Neuronal stem cell (in vitro differentiated cells): ENCODE measurements at regions not wholly inside any gene's neighbourhood (a gene's known extent, or its start where the extent isn't known, plus 50 kb on each side); places are given as distances from the start of the nearest gene placed in this dataset.

Experiments
- DNase-seq: peaks from one replicate; pipeline ENCODE4 v3.0.0-alpha.2; 2013; ENCODE audit warnings: low spot score
- H2AFZ ChIP-seq: one replicate; pipeline ENCODE4 v1.6.1; 2013; ENCODE audit warnings: mild to moderate bottlenecking, low read length, inconsistent platforms
- H2AK5ac ChIP-seq: 2 replicates; pipeline ENCODE4 v1.6.1; 2013; ENCODE audit warnings: low read depth, mild to moderate bottlenecking, inconsistent platforms, low read length, moderate library complexity, mixed read lengths
- H2BK120ac ChIP-seq: 2 replicates; pipeline ENCODE4 v1.6.1; 2013; ENCODE audit warnings: low read depth, mild to moderate bottlenecking, inconsistent platforms, low read length, moderate library complexity, mixed read lengths
- H2BK12ac ChIP-seq: one replicate; pipeline ENCODE4 v1.6.1; 2013; ENCODE audit warnings: low read length, inconsistent platforms
- H2BK15ac ChIP-seq: 2 replicates; pipeline ENCODE4 v1.6.1; 2013; ENCODE audit warnings: mild to moderate bottlenecking, low read length, inconsistent platforms, mixed read lengths
- H2BK5ac ChIP-seq: one replicate; pipeline ENCODE4 v1.6.1; 2013; ENCODE audit warnings: inconsistent platforms, mild to moderate bottlenecking, low read length, moderate library complexity
- H3K14ac ChIP-seq: one replicate; pipeline ENCODE4 v1.6.1; 2013; ENCODE audit warnings: low read length, inconsistent platforms
- H3K18ac ChIP-seq: 2 replicates; pipeline ENCODE4 v1.6.1; 2013; ENCODE audit warnings: low read length, inconsistent platforms
- H3K23ac ChIP-seq: 2 replicates; pipeline ENCODE4 v1.6.1; 2013; ENCODE audit warnings: low read depth, mild to moderate bottlenecking, mixed read lengths, low read length, inconsistent platforms; ENCODE audit not compliant: poor library complexity
- H3K27ac ChIP-seq: replicated peaks from 3 replicates; pipeline ENCODE4 v1.5.1; 2013; ENCODE audit warnings: low read length, inconsistent platforms
- H3K27me3 ChIP-seq, 3 experiments: 2 replicates each; pipeline ENCODE4 v1.6.1; 2013; ENCODE audit warnings: low read length in 3 of 3, mild to moderate bottlenecking in 2 of 3, inconsistent platforms in 1 of 3, low read depth in 1 of 3, mixed read lengths in 1 of 3, moderate library complexity in 1 of 3; ENCODE audit not compliant: control insufficient read depth in 3 of 3, insufficient read depth in 3 of 3
- H3K36me3 ChIP-seq, 2 donors: replicated peaks in 1 of 2; 2 replicates each; pipeline ENCODE4 v1.6.1; 2013; ENCODE audit warnings: low read length in 2 of 2; ENCODE audit not compliant: control insufficient read depth in 2 of 2, insufficient read depth in 2 of 2
- H3K4ac ChIP-seq: 2 replicates; pipeline ENCODE4 v1.6.1; 2013; ENCODE audit warnings: inconsistent platforms, mild to moderate bottlenecking, low read length, moderate library complexity
- H3K4me1 ChIP-seq, 2 donors: 1 replicate in 1 of 2; 2 replicates in 1 of 2; pipeline ENCODE4 v1.6.1; 2013; ENCODE audit warnings: low read length in 2 of 2, low read depth in 1 of 2; ENCODE audit not compliant: control insufficient read depth in 2 of 2, insufficient read depth in 1 of 2
- H3K4me2 ChIP-seq: one replicate; pipeline ENCODE4 v1.6.1; 2013; ENCODE audit warnings: mild to moderate bottlenecking, low read length, inconsistent platforms; ENCODE audit not compliant: insufficient read depth, poor library complexity, severe bottlenecking
- H3K4me3 ChIP-seq, 2 donors: 2 replicates each; pipeline ENCODE4 v1.5.1; 2013; ENCODE audit warnings: low read length in 2 of 2, mild to moderate bottlenecking in 2 of 2, inconsistent platforms in 1 of 2, moderate library complexity in 1 of 2
- H3K79me1 ChIP-seq: one replicate; pipeline ENCODE4 v1.6.1; 2013; ENCODE audit warnings: low read depth, mild to moderate bottlenecking, inconsistent platforms, low read length, moderate library complexity
- H3K9ac ChIP-seq: one replicate; pipeline ENCODE4 v1.6.1; 2013; ENCODE audit warnings: mild to moderate bottlenecking, low read depth, low read length, inconsistent platforms; ENCODE audit not compliant: poor library complexity
- H3K9me3 ChIP-seq, 2 donors: replicated peaks in 1 of 2; 2 replicates each; pipeline versions ENCODE3 to v1.6.1; 2013; ENCODE audit warnings: low read length in 2 of 2, mild to moderate bottlenecking in 2 of 2, inconsistent platforms in 1 of 2, low read depth in 1 of 2, mixed read lengths in 1 of 2, moderate library complexity in 1 of 2; ENCODE audit not compliant: control insufficient read depth in 2 of 2, insufficient read depth in 1 of 2
- H4K8ac ChIP-seq: one replicate; pipeline ENCODE4 v1.6.1; 2013; ENCODE audit warnings: low read depth, mild to moderate bottlenecking, inconsistent platforms, low read length, moderate library complexity
- H4K91ac ChIP-seq: one replicate; pipeline ENCODE4 v1.6.1; 2013; ENCODE audit warnings: low read length, low read depth, mild to moderate bottlenecking, inconsistent platforms; ENCODE audit not compliant: poor library complexity
- WGBS, 2 donors: extraction: QIAGEN DNeasy Blood & Tissue Kit; methylation state at CpG; one replicate each; pipeline ENCODE4 v1.1.7; 2013; ENCODE audit warnings: missing lambda C conversion rate in 2 of 2, mixed read lengths in 1 of 2; ENCODE audit not compliant: insufficient read length in 2 of 2, insufficient replicate concordance in 1 of 2; ENCODE audit errors: extremely low coverage in 2 of 2; 5-methylcytosine and 5-hydroxymethylcytosine counted together

DNA sequence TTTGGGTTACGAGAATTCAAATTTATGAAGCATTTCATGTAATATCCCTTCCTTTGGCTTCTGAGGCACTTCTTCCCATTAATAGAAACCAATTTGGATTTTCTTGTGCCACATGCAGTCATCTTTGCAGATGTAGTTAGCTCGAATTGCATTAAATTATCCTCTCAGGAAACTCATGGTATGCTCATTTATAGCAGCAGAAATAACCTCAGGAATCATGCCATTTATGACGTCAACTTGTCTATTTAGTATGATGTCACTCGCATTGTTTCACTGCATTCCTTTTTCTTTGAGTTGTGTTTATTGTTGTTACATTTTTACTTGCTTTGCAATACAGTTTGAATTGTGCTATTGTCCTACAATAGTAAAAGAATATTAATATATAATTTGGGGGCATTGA lies 163.8 kb downstream of the RBM43 start:
- H2BK12ac ChIP-seq = no peak overlapping the region
- H3K14ac ChIP-seq = no peak overlapping the region
- no peak overlapping the region for H2AK5ac ChIP-seq
- H3K4me2 ChIP-seq = no peak overlapping the region
- no peaks in the 10 kb centered on the region for H3K79me1 ChIP-seq
- no peak overlapping the region for H2BK15ac ChIP-seq
- H4K91ac ChIP-seq = no peak overlapping the region
- no peaks in the 10 kb centered on the region for H3K27me3 ChIP-seq
- H3K9me3 ChIP-seq = no peaks in the 10 kb centered on the region
- no peak overlapping the region for H2BK5ac ChIP-seq
- H3K27ac ChIP-seq = no peak overlapping the region
- H3K23ac ChIP-seq = no peak overlapping the region
- WGBS, 2 donors = no CpG with 5 or more reads among the region's 4 CpGs
- no peak overlapping the region for H2AFZ ChIP-seq
- H4K8ac ChIP-seq = no peak overlapping the region
- H3K4ac ChIP-seq = no peak overlapping the region
- no peaks in the 10 kb centered on the region for H3K4me1 ChIP-seq
- no peak for DNase-seq
- H3K4me3 ChIP-seq = no peak overlapping the region
- no peaks in the 10 kb centered on the region for H3K36me3 ChIP-seq
- no peak overlapping the region for H3K9ac ChIP-seq
- no peak overlapping the region for H3K18ac ChIP-seq
- H2BK120ac ChIP-seq = no peak overlapping the region

- no peak overlapping the region for H2BK120ac ChIP-seq
- H3K18ac ChIP-seq = no peak overlapping the region
- H2BK12ac ChIP-seq = no peak overlapping the region
- no peak overlapping the region for H3K9ac ChIP-seq
- no peak overlapping the region for H3K27ac ChIP-seq
- H3K23ac ChIP-seq = no peak overlapping the region
- H3K4ac ChIP-seq = no peak overlapping the region
- no peak overlapping the region for H2AFZ ChIP-seq
- DNase-seq = no peak
- no peak overlapping the region for H2BK15ac ChIP-seq
- no peaks in the 10 kb centered on the region for H3K27me3 ChIP-seq
- H4K91ac ChIP-seq = no peak overlapping the region
- H3K4me3 ChIP-seq = no peak overlapping the region
- H3K4me1 ChIP-seq = no peaks in the 10 kb centered on the region
- H3K36me3 ChIP-seq = no peaks in the 10 kb centered on the region
- H3K14ac ChIP-seq = no peak overlapping the region
- no peak overlapping the region for H2BK5ac ChIP-seq
- H3K9me3 ChIP-seq = no peaks in the 10 kb centered on the region
- H4K8ac ChIP-seq = no peak overlapping the region
- H3K4me2 ChIP-seq = no peak overlapping the region
- no peak overlapping the region for H2AK5ac ChIP-seq
- no peaks in the 10 kb centered on the region for H3K79me1 ChIP-seq
Observed at GRCh38 chr2:151097128-151097527, 164.5 kb downstream of the RBM43 start.

DNA sequence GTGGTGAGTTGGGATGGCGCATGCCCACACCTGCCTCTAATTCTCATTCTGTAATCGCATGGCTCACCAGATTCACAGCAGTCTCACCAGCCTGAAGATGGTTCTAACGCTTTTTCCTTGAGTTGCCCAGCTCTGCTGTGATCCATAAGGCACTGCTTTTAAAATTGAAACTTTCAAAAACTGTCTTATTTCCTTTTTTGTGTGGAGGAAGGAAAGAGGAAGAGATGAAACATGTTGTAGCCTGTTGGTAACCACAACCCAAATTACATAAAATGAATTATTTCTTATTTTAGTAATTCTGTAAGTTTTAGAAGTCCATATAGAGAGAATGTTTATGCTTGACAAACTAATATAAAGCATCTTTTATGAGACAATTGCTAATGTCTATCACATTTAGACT lies 165.4 kb downstream of the RBM43 start:
- Histone ChIP-seq H3K4ac (no peak overlapping the region), H3K9ac (no peak overlapping the region), H2AFZ (no peak overlapping the region), H3K9me3 (no peaks in the 10 kb centered on the region), H3K14ac (no peak overlapping the region), H3K4me2 (no peak overlapping the region), H2AK5ac (no peak overlapping the region), H2BK12ac (no peak overlapping the region), H4K91ac (no peak overlapping the region), H3K36me3 (no peaks in the 10 kb centered on the region), H3K27me3 (no peaks in the 10 kb centered on the region), H2BK120ac (no peak overlapping the region), H4K8ac (no peak overlapping the region), H3K23ac (no peak overlapping the region), H2BK15ac (no peak overlapping the region), H3K4me1 (no peaks in the 10 kb centered on the region), H3K27ac (no peak overlapping the region), H3K4me3 (no peak overlapping the region), H3K18ac (no peak overlapping the region), H3K79me1 (no peaks in the 10 kb centered on the region), H2BK5ac (no peak overlapping the region)
- WGBS, 2 donors = no CpG with 5 or more reads among the region's 3 CpGs
- DNase-seq = no peak

GRCh38 chr2:151095463-151095862 lies 166.2 kb downstream of the RBM43 start:
- Histone ChIP-seq H3K4ac (no peak overlapping the region), H2BK12ac (no peak overlapping the region), H2BK120ac (no peak overlapping the region), H3K36me3 (no peaks in the 10 kb centered on the region), H3K9me3 (no peaks in the 10 kb centered on the region), H3K18ac (no peak overlapping the region), H3K4me2 (no peak overlapping the region), H4K8ac (no peak overlapping the region), H2BK5ac (no peak overlapping the region), H3K23ac (no peak overlapping the region), H3K4me3 (no peak overlapping the region), H3K9ac (no peak overlapping the region), H3K27me3 (no peaks in the 10 kb centered on the region), H4K91ac (no peak overlapping the region), H2AFZ (no peak overlapping the region), H3K27ac (no peak overlapping the region), H2BK15ac (no peak overlapping the region), H3K4me1 (no peaks in the 10 kb centered on the region), H2AK5ac (no peak overlapping the region), H3K79me1 (no peaks in the 10 kb centered on the region), H3K14ac (no peak overlapping the region)
- WGBS, 2 donors = no CpG with 5 or more reads among the region's 3 CpGs
- no peak for DNase-seq
